Transverse colon (tissue), 4 donors: ENCODE measurements at regions not wholly inside any gene's neighbourhood (a gene's known extent, or its start where the extent isn't known, plus 50 kb on each side); places are given as distances from the start of the nearest gene placed in this dataset.

Experiments used
- POLR2AphosphoS5 ChIP-seq, 3 donors: sonication (generic); formaldehyde crosslinking; IDR thresholded peaks; one replicate each; pipeline ENCODE4 v1.6.1; 2016; ENCODE audit warnings: antibody characterized with exemption in 3 of 3
- TF ChIP-seq, protein P1 (sequence below), 5 experiments: fragments of 200-600 bp in 3 of 5; fragments of 450-650 bp in 2 of 5; sonication (generic) in 3 of 5; IDR thresholded peaks; 1 replicate in 2 of 5; 2 replicates in 3 of 5; pipeline ENCODE4 v1.5.1; 2016 to 2017; ENCODE audit warnings: antibody characterized with exemption in 5 of 5, inconsistent platforms in 3 of 5, mild to moderate bottlenecking in 2 of 5, moderate library complexity in 1 of 5

DNA sequence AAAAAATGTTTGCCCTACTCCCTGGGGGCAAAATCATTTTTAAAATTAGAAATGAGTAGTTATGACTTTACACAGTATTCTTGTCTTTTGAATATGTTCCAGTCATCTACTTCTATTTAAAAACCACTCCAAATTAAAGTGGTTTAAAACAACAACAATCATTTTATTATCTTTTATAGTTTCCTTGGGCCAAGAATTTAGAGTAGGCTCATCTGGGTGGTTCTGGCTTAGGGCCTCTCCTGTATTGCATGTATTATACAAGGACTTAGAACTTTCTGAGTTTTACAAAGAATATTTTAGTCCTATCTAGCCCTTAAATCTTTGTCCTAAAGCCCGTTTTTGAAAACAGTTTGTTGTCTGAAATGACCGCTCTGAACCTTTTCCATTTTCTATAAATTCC, 132.5 kb upstream of the INTU start:
- TF ChIP-seq POLR2AphosphoS5 (IDR thresholded peaks at IDR 0.05) = no peak
- TF ChIP-seq, protein P1, sequence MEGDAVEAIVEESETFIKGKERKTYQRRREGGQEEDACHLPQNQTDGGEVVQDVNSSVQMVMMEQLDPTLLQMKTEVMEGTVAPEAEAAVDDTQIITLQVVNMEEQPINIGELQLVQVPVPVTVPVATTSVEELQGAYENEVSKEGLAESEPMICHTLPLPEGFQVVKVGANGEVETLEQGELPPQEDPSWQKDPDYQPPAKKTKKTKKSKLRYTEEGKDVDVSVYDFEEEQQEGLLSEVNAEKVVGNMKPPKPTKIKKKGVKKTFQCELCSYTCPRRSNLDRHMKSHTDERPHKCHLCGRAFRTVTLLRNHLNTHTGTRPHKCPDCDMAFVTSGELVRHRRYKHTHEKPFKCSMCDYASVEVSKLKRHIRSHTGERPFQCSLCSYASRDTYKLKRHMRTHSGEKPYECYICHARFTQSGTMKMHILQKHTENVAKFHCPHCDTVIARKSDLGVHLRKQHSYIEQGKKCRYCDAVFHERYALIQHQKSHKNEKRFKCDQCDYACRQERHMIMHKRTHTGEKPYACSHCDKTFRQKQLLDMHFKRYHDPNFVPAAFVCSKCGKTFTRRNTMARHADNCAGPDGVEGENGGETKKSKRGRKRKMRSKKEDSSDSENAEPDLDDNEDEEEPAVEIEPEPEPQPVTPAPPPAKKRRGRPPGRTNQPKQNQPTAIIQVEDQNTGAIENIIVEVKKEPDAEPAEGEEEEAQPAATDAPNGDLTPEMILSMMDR (IDR thresholded peaks at IDR 0.05) = no peak
